ENCODE measurements at regions not wholly inside any gene's neighbourhood (a gene's known extent, or its start where the extent isn't known, plus 50 kb on each side); places are given as distances from the start of the nearest gene placed in this dataset.
"Not testable (repeated sequence)": the region's sequence is repeated elsewhere in the genome, so short reads cannot be mapped to it uniquely, and the experiment has no call there.

- in situ Hi-C loops (cut with MboI; ENCODE audit: low sequenced_read_pairs, unreplicated experiment) = no loop called here
These were observed 163.7 kb upstream of the RPH3A start for GRCh38 chr12:112627851-112628250.

GRCh38 chr12:112631974-112632373, 159.6 kb upstream of the RPH3A start:
- DNase-seq (ENCODE audit: low spot score); in situ Hi-C loops (cut with MboI; ENCODE audit: low sequenced_read_pairs, unreplicated experiment): not testable (repeated sequence)

More at GRCh38 chr12:112627851-112628250, 163.7 kb upstream of the RPH3A start:
- TF ChIP-seq CTCF (IDR thresholded peaks at IDR 0.05; ENCODE audit: borderline replicate concordance, control extremely low read depth, extremely low read depth, insufficient read depth, missing control alignments) = no peak
- no peak for DNase-seq (ENCODE audit: low spot score)

GRCh38 chr12:112635036-112635435, 156.5 kb upstream of the RPH3A start:
- in situ Hi-C loops (cut with MboI; ENCODE audit: low sequenced_read_pairs, unreplicated experiment) = no loop called here
- no peak for TF ChIP-seq CTCF (IDR thresholded peaks at IDR 0.05; ENCODE audit: borderline replicate concordance, control extremely low read depth, extremely low read depth, insufficient read depth, missing control alignments)
- no peak for DNase-seq (ENCODE audit: low spot score)

- in situ Hi-C loops (cut with MboI; ENCODE audit: low sequenced_read_pairs, unreplicated experiment) = no loop called here
- TF ChIP-seq CTCF (IDR thresholded peaks at IDR 0.05; ENCODE audit: borderline replicate concordance, control extremely low read depth, extremely low read depth, insufficient read depth, missing control alignments) = no peak
- no peak for DNase-seq (ENCODE audit: low spot score)
These were observed 153.1 kb upstream of the RPH3A start for GRCh38 chr12:112638420-112638819.

GRCh38 chr12:112645586-112645985, 146.0 kb upstream of the RPH3A start:
- DNase-seq (ENCODE audit: low spot score) = no peak
- in situ Hi-C loops (cut with MboI; ENCODE audit: low sequenced_read_pairs, unreplicated experiment) = no loop called here
- no peak for TF ChIP-seq CTCF (IDR thresholded peaks at IDR 0.05; ENCODE audit: borderline replicate concordance, control extremely low read depth, extremely low read depth, insufficient read depth, missing control alignments)

- in situ Hi-C loops (cut with MboI; ENCODE audit: low sequenced_read_pairs, unreplicated experiment) = no loop called here
- no peak for DNase-seq (ENCODE audit: low spot score)
- TF ChIP-seq CTCF (IDR thresholded peaks at IDR 0.05; ENCODE audit: borderline replicate concordance, control extremely low read depth, extremely low read depth, insufficient read depth, missing control alignments) = no peak
These were observed 135.4 kb upstream of the RPH3A start for GRCh38 chr12:112656141-112656540.

- in situ Hi-C loops (cut with MboI; ENCODE audit: low sequenced_read_pairs, unreplicated experiment) = no loop called here
- DNase-seq (ENCODE audit: low spot score) = no peak
- TF ChIP-seq CTCF (IDR thresholded peaks at IDR 0.05; ENCODE audit: borderline replicate concordance, control extremely low read depth, extremely low read depth, insufficient read depth, missing control alignments) = no peak
These were observed 127.0 kb upstream of the RPH3A start for GRCh38 chr12:112664569-112664968.
